ENCODE measurements at regions not wholly inside any gene's neighbourhood (a gene's known extent, or its start where the extent isn't known, plus 50 kb on each side); places are given as distances from the start of the nearest gene placed in this dataset.

- ATAC-seq (replicated peaks): no peak
- H3K27ac Mint-ChIP-seq: no peak overlapping the region
- no peaks in the 10 kb centered on the region for H3K4me1 Mint-ChIP-seq
- DNase-seq: no peak
- no peak overlapping the region for H3K4me3 Mint-ChIP-seq
- peaks cover 0 to under 1% of the 10 kb centered on the region in 2 donors for H3K27me3 Mint-ChIP-seq
- peaks cover 0 to under 1% of the 10 kb centered on the region in 2 donors for H3K36me3 Mint-ChIP-seq
- H3K9me3 Mint-ChIP-seq: no peaks in the 10 kb centered on the region
Observed at GRCh38 chr2:15802657-15803542, 137.4 kb upstream of the MYCN start.

GRCh38 chr2:15803543-15804245 lies 136.7 kb upstream of the MYCN start:
- DNase-seq (no peak), ATAC-seq (replicated peaks) (peak in 1 of 2 donors; percentile 10)
- H3K36me3 Mint-ChIP-seq: no peaks in the 10 kb centered on the region
- no peak overlapping the region for H3K27ac Mint-ChIP-seq
- H3K4me1 Mint-ChIP-seq: no peaks in the 10 kb centered on the region
- H3K27me3 Mint-ChIP-seq: no peaks in the 10 kb centered on the region
- H3K9me3 Mint-ChIP-seq: no peaks in the 10 kb centered on the region
- H3K4me3 Mint-ChIP-seq: no peak overlapping the region

- no peaks in the 10 kb centered on the region for H3K36me3 Mint-ChIP-seq
- no peak overlapping the region for H3K4me3 Mint-ChIP-seq
- no peaks in the 10 kb centered on the region for H3K4me1 Mint-ChIP-seq
- DNase-seq (no peak), ATAC-seq (replicated peaks) (no peak)
- no peaks in the 10 kb centered on the region for H3K9me3 Mint-ChIP-seq
- H3K27me3 Mint-ChIP-seq: no peaks in the 10 kb centered on the region
- no peak overlapping the region for H3K27ac Mint-ChIP-seq
Observed at GRCh38 chr2:15804246-15804619, 136.1 kb upstream of the MYCN start.

GRCh38 chr2:15804691-15805090 lies 135.7 kb upstream of the MYCN start:
- no peaks in the 10 kb centered on the region for H3K9me3 Mint-ChIP-seq
- no peak for DNase-seq
- H3K36me3 Mint-ChIP-seq: no peaks in the 10 kb centered on the region
- H3K27ac Mint-ChIP-seq: no peak overlapping the region
- H3K4me1 Mint-ChIP-seq: no peaks in the 10 kb centered on the region
- ATAC-seq (replicated peaks): no peak
- H3K27me3 Mint-ChIP-seq: no peaks in the 10 kb centered on the region
- H3K4me3 Mint-ChIP-seq: no peak overlapping the region

GRCh38 chr2:15805206-15805605 lies 135.1 kb upstream of the MYCN start:
- Mint-ChIP-seq H3K4me3 (no peak overlapping the region), H3K36me3 (no peaks in the 10 kb centered on the region), H3K27ac (no peak overlapping the region), H3K27me3 (no peaks in the 10 kb centered on the region), H3K4me1 (no peaks in the 10 kb centered on the region), H3K9me3 (no peaks in the 10 kb centered on the region)
- DNase-seq (no peak), ATAC-seq (replicated peaks) (no peak)

GRCh38 chr2:15805772-15806171 lies 134.6 kb upstream of the MYCN start:
- no peaks in the 10 kb centered on the region for H3K27me3 Mint-ChIP-seq
- no peaks in the 10 kb centered on the region for H3K36me3 Mint-ChIP-seq
- no peak overlapping the region for H3K27ac Mint-ChIP-seq
- DNase-seq (no peak), ATAC-seq (replicated peaks) (no peak)
- no peaks in the 10 kb centered on the region for H3K9me3 Mint-ChIP-seq
- no peak overlapping the region for H3K4me3 Mint-ChIP-seq
- no peaks in the 10 kb centered on the region for H3K4me1 Mint-ChIP-seq

- no peak overlapping the region for H3K27ac Mint-ChIP-seq
- H3K36me3 Mint-ChIP-seq: no peaks in the 10 kb centered on the region
- no peaks in the 10 kb centered on the region for H3K9me3 Mint-ChIP-seq
- no peak for ATAC-seq (replicated peaks)
- no peaks in the 10 kb centered on the region for H3K27me3 Mint-ChIP-seq
- no peak overlapping the region for H3K4me3 Mint-ChIP-seq
- no peaks in the 10 kb centered on the region for H3K4me1 Mint-ChIP-seq
- DNase-seq: no peak
Observed at GRCh38 chr2:15806801-15807417, 133.4 kb upstream of the MYCN start.

- H3K4me1 Mint-ChIP-seq: no peaks in the 10 kb centered on the region
- no peaks in the 10 kb centered on the region for H3K36me3 Mint-ChIP-seq
- H3K27me3 Mint-ChIP-seq: no peaks in the 10 kb centered on the region
- ATAC-seq (replicated peaks) (no peak), DNase-seq (no peak)
- no peak overlapping the region for H3K4me3 Mint-ChIP-seq
- H3K9me3 Mint-ChIP-seq: no peaks in the 10 kb centered on the region
- no peak overlapping the region for H3K27ac Mint-ChIP-seq
Observed at GRCh38 chr2:15807418-15808203, 132.7 kb upstream of the MYCN start.

- no peaks in the 10 kb centered on the region for H3K27me3 Mint-ChIP-seq
- H3K36me3 Mint-ChIP-seq: no peaks in the 10 kb centered on the region
- H3K4me3 Mint-ChIP-seq: no peak overlapping the region
- ATAC-seq (replicated peaks) (no peak), DNase-seq (no peak)
- H3K4me1 Mint-ChIP-seq: no peaks in the 10 kb centered on the region
- H3K27ac Mint-ChIP-seq: no peak overlapping the region
- H3K9me3 Mint-ChIP-seq: no peaks in the 10 kb centered on the region
Observed at GRCh38 chr2:15808204-15808910, 132.0 kb upstream of the MYCN start.

GRCh38 chr2:15808944-15809343 lies 131.4 kb upstream of the MYCN start:
- Mint-ChIP-seq H3K9me3 (no peaks in the 10 kb centered on the region), H3K4me1 (no peaks in the 10 kb centered on the region), H3K4me3 (no peak overlapping the region), H3K36me3 (no peaks in the 10 kb centered on the region), H3K27me3 (peaks cover 2% of the 10 kb centered on the region in 2 donors), H3K27ac (no peak overlapping the region)
- DNase-seq: no peak
- ATAC-seq (replicated peaks): no peak

- DNase-seq (no peak), ATAC-seq (replicated peaks) (no peak)
- Mint-ChIP-seq H3K4me1 (no peaks in the 10 kb centered on the region), H3K4me3 (no peak overlapping the region), H3K27ac (no peak overlapping the region), H3K9me3 (no peaks in the 10 kb centered on the region), H3K36me3 (no peaks in the 10 kb centered on the region), H3K27me3 (peaks cover 4 to 5% of the 10 kb centered on the region in 2 donors)
Observed at GRCh38 chr2:15809404-15809803, 130.9 kb upstream of the MYCN start.

- H3K4me3 Mint-ChIP-seq: no peak overlapping the region
- H3K36me3 Mint-ChIP-seq: no peaks in the 10 kb centered on the region
- H3K27me3 Mint-ChIP-seq: peaks cover 4 to 14% of the 10 kb centered on the region in 2 donors
- ATAC-seq (replicated peaks) (no peak), DNase-seq (no peak)
- no peaks in the 10 kb centered on the region for H3K9me3 Mint-ChIP-seq
- no peak overlapping the region for H3K27ac Mint-ChIP-seq
- no peaks in the 10 kb centered on the region for H3K4me1 Mint-ChIP-seq
Observed at GRCh38 chr2:15810477-15811150, 129.7 kb upstream of the MYCN start.

GRCh38 chr2:15811367-15811766 lies 129.0 kb upstream of the MYCN start:
- H3K27me3 Mint-ChIP-seq: peaks cover 10 to 21% of the 10 kb centered on the region in 2 donors
- no peaks in the 10 kb centered on the region for H3K9me3 Mint-ChIP-seq
- ATAC-seq (replicated peaks): no peak
- H3K4me1 Mint-ChIP-seq: no peaks in the 10 kb centered on the region
- no peak for DNase-seq
- no peak overlapping the region for H3K4me3 Mint-ChIP-seq
- H3K27ac Mint-ChIP-seq: no peak overlapping the region
- H3K36me3 Mint-ChIP-seq: no peaks in the 10 kb centered on the region
